GM18870 (cell line): ENCODE measurements at regions not wholly inside any gene's neighbourhood (a gene's known extent, or its start where the extent isn't known, plus 50 kb on each side); places are given as distances from the start of the nearest gene placed in this dataset.
"Not testable (repeated sequence)": the region's sequence is repeated elsewhere in the genome, so short reads cannot be mapped to it uniquely, and the experiment has no call there.

Source experiments
- ATAC-seq: cut with Tn5 transposase; IDR thresholded peaks from one replicate; pipeline ENCODE4 v1.9.1; 2021; ENCODE audit warnings: moderate library complexity; ENCODE audit not compliant: unreplicated experiment

- ATAC-seq, result no peak
Observed at GRCh38 chr6:30832864-30833263, 51.5 kb upstream of the DDR1 start.

DNA sequence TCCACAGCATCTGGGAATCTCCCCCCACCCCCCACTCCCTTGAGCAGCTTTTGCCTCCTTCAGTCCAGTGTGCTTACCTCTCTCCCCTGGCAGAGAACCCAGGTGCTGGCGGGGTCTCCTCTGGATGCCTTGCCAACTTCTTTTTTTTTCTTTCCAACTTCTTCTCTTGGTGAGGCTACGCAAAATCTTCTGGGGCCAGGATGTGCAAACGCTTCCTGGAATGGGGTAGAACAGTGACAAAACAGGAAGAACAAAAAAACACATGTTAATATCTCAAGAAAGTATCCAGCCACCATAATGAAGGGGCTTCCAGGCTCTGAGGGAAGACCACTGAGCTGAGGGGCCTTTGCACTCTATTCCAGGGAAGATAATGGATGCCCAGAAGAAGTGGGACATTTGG lies 53.9 kb upstream of the DDR1 start:
- no peak for ATAC-seq

- ATAC-seq, result no peak
Observed at GRCh38 chr6:30829639-30830255, 54.6 kb upstream of the DDR1 start.

- no peak for ATAC-seq
Observed at GRCh38 chr6:30829033-30829432, 55.3 kb upstream of the DDR1 start.

DNA sequence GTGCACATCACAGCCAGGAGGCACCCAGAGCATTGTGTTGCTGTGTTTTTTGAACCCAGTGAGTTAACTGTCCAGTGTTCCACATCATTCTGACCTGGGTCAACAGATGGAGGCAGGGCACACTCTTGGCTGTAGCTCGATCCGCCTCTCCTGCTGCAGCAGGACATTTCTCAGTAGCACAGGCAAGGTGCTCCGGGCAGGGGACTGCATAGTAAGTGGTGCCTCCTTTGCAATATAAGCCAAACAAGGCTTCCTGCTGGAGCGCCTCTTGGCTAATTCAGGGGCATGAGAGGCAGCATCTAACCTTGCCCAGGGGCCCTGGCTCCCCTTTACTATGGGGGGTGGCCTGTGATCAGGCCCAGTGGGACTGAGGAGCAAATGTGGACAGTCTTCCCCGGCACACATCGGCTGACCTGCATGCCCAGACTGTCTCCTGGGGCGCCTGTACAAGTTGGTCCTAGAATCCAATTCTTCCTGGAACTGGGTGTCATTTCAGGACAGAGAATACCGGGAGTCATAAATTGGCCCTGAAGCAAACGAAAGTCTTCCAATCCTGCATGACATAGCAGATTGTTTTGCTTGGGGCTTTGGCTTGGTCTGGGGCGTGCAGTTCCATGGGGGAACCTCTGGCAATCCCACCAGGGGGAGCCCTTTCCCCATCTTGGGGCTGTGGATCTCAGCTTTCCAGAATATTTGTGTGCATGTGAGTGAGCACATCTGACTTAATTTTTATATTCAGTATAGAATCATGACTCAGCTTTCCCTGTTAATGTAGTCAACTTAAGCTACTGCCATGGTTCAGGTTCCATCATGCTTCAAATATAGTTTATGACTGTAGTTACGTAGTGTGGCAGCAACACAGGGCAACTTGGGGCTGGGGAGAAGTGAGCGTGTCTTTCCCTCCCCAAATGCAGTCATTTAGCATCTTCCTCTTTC lies 56.0 kb upstream of the DDR1 start:
- no peak for ATAC-seq

DNA sequence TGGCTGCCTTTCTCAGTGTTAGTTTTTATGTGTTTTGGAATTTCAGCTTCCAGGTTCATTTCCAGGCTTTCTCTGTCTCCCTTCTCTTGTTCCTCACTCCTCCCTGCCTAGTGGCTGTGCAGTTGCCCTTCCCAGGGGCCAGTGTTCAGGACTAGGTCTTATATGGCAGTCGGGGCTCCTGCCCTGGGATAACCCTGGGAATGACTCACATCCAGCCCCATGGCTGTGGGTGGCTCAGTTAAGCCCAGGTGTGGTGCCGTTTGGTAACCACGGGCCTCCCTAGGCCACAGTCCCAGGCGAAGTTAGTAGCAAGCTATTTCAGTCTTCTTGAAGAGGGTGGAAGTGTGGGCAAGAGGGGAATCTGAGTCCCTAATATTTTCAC lies 57.4 kb upstream of the DDR1 start:
- no peak for ATAC-seq

- ATAC-seq, result no peak
Observed at GRCh38 chr6:30824698-30825097, 59.6 kb upstream of the DDR1 start.

DNA sequence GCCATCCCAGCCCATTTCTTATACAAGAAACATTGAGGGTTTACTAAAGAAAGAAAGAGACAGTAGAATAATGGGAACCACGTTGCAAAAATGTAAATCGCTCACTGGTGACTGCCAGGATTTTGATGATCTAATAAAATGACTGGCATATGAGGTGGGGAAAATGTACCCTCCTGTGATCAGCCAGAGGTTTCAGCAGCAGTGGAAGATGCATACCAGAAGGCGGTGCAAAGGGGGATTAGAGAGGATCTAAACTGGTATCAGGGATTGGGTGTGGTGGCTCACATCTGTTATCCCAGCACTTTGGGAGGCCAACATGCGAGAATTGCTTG lies 60.8 kb upstream of the DDR1 start:
- no peak for ATAC-seq

DNA sequence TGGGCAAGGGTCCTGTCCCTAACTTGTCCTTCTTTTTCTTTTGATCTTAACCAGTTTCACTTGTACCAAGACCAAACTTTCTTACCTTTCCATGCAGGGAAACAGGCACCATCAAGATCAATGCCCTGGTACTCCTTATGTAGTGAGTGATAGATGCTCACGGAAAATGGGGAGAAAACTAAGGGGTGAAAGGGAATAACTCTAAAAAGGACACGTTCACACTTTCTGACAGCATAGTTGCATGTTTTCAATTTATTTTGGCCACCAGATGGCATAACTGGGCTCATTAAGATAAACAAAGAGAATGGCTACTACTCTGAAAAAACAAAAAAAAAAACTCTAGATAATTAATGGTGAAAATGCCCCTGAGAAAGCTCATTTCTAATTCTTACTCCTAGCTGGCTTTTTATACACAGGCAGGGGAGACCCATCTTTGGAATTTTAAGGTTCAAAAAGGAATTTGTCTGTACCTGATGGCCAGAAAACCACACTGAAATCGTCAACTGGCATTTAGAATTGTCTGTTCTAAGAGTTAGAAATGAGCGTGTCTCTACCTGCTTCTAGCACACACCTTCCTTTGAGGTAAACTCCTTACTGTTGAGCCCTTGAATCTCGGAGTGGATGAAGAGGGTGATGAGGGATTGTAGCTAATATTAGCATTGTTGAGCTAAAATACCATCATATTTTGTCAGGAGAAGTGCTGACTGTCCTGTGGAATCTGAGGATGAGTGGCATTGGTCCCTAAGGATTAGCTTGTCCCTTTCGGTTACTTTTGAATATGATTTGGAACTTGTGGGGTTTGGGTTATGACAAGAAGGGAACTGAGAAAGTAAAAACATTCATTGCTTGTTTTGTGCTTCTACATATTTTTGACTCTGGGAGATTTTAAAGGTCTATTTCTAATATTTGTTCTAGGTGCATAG lies 62.2 kb upstream of the DDR1 start:
- no peak for ATAC-seq

- no peak for ATAC-seq
Observed at GRCh38 chr6:30820193-30820592, 64.1 kb upstream of the DDR1 start.

- ATAC-seq, result no peak
Observed at GRCh38 chr6:30819297-30819917, 64.9 kb upstream of the DDR1 start.

DNA sequence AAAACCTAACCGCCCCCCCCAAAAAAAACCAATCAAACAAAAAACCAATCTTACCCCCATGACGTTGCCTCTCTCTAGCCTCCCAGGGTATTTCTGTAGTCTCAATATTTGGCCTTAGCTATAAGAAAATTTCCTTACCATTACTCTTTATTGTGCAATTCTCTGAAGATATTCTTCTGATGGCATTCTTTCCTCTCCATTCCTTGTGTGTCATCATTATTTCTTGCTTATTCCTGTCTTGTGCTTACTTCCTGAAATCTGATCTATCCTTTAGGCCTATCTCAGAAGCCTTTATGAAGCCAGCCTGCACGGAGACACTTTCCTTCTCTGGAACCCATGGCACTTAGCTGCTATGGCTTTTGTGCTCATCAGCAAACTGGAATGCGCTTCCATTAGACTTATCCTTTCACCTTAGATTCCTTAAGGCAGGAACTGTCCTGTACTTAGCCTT lies 65.9 kb upstream of the DDR1 start:
- no peak for ATAC-seq

GRCh38 chr6:30816791-30817739 lies 67.3 kb upstream of the DDR1 start:
- ATAC-seq, result no peak

- not testable (repeated sequence) for ATAC-seq
Observed at GRCh38 chr6:30816296-30816695, 68.0 kb upstream of the DDR1 start.

GRCh38 chr6:30815041-30815742 lies 69.1 kb upstream of the DDR1 start:
- ATAC-seq, result not testable (repeated sequence)

- ATAC-seq, result no peak
Observed at GRCh38 chr6:30814146-30815040, 69.9 kb upstream of the DDR1 start.

GRCh38 chr6:30813631-30814145 lies 69.3 kb upstream of the IER3 start:
- no peak for ATAC-seq

DNA sequence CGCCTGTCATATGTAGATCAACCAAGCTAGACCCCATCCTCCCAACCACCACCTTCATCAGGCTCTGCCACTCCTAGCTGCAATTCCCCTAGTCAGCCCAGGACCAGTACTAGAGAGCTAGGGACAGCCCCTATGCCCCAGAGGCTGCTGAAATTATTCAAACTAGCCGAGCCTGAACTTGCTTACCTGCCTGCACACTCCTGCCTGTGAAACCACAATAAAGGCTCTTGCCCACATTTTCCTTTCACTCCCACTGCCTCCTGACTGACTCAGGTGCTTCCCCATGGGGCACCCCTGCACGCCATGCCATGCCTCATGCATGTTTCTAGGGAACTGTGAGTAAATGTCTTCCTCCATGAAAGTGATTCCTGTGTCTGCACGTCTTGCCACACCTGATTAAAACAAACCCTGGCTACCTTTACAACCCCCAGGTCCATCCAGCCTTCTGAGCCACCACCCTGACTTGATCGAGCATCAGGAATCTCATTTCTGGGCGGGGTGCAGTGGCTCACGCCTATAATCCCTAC lies 66.5 kb upstream of the IER3 start:
- ATAC-seq, result peak; percentile 87
